ENCODE measurements at regions not wholly inside any gene's neighbourhood (a gene's known extent, or its start where the extent isn't known, plus 50 kb on each side); places are given as distances from the start of the nearest gene placed in this dataset.

GRCh38 chr2:226168496-226169160 lies 631.0 kb downstream of the IRS1 start (continued):
- TF ChIP-seq ZNF354B (CRISPR knock-in tag; IDR thresholded peaks at IDR 0.05): no peak
- no peak for TF ChIP-seq ZNF687 (CRISPR knock-in tag; IDR thresholded peaks at IDR 0.05)
- TF ChIP-seq MTA1 (CRISPR knock-in tag; IDR thresholded peaks at IDR 0.05; ENCODE audit: borderline replicate concordance): no peak
- TF ChIP-seq RCOR2 (CRISPR knock-in tag; IDR thresholded peaks at IDR 0.05): peak; percentile 81
- TF ChIP-seq ZBTB49 (CRISPR knock-in tag; IDR thresholded peaks at IDR 0.05; ENCODE audit: borderline replicate concordance): no peak
- peak; percentile 44 for TF ChIP-seq KAT8 (CRISPR knock-in tag; IDR thresholded peaks at IDR 0.05)
- no peak for TF ChIP-seq RFXANK (CRISPR knock-in tag; IDR thresholded peaks at IDR 0.05)
- TF ChIP-seq KLF16 (CRISPR knock-in tag; IDR thresholded peaks at IDR 0.05): no peak
- no peak for TF ChIP-seq HNRNPK (IDR thresholded peaks at IDR 0.05; ENCODE audit: low read depth, low read length, poor library complexity, severe bottlenecking)
- TF ChIP-seq ZFP82 (CRISPR knock-in tag; IDR thresholded peaks at IDR 0.05; ENCODE audit: borderline replicate concordance): no peak
- no peak for TF ChIP-seq ZNF44 (CRISPR knock-in tag; IDR thresholded peaks at IDR 0.05)
- TF ChIP-seq RXRA (CRISPR knock-in tag; IDR thresholded peaks at IDR 0.05): no peak
- peak; percentile 75 for TF ChIP-seq GFI1 (CRISPR knock-in tag; IDR thresholded peaks at IDR 0.05; ENCODE audit: borderline replicate concordance)
- TF ChIP-seq PATZ1 (CRISPR knock-in tag; IDR thresholded peaks at IDR 0.05): peak; percentile 12; the same call in 1 of the 2 replicates
- TF ChIP-seq TEAD2 (CRISPR knock-in tag; IDR thresholded peaks at IDR 0.05): no peak
- peak; percentile 86; the same call in 1 of the 2 replicates for TF ChIP-seq NCOR1 (IDR thresholded peaks at IDR 0.05; ENCODE audit: borderline replicate concordance, low read length)
- 0 out of 2 replicates have a peak, but pooled peaks have one; percentile 1 for TF ChIP-seq ZSCAN12 (CRISPR knock-in tag; IDR thresholded peaks at IDR 0.05)
- TF ChIP-seq ZNF557 (CRISPR knock-in tag; IDR thresholded peaks at IDR 0.05): no peak
- TF ChIP-seq YY1 (IDR thresholded peaks at IDR 0.05; ENCODE audit: insufficient read depth, insufficient replicate concordance, low read depth, low read length): no peak
- TF ChIP-seq ASH2L (IDR thresholded peaks at IDR 0.05; ENCODE audit: insufficient read length, low read depth, low read length): peak; percentile 93
- no peak for TF ChIP-seq ELF4 (CRISPR knock-in tag; IDR thresholded peaks at IDR 0.05; ENCODE audit: borderline replicate concordance)
- no peak for TF ChIP-seq ADNP (CRISPR knock-in tag; IDR thresholded peaks at IDR 0.05)
